ENCODE measurements at regions not wholly inside any gene's neighbourhood (a gene's known extent, or its start where the extent isn't known, plus 50 kb on each side); places are given as distances from the start of the nearest gene placed in this dataset.
"Not testable (repeated sequence)": the region's sequence is repeated elsewhere in the genome, so short reads cannot be mapped to it uniquely, and the experiment has no call there.

GRCh38 chr2:47964277-47964676, 58.0 kb upstream of the FBXO11 start:
- no peak for DNase-seq (ENCODE audit: low spot score)

- no peak for DNase-seq (ENCODE audit: low spot score)
These were observed 58.6 kb upstream of the FBXO11 start for GRCh38 chr2:47964722-47965434.

- not testable (repeated sequence) for DNase-seq (ENCODE audit: low spot score)
These were observed 70.4 kb upstream of the FBXO11 start for GRCh38 chr2:47976728-47977127.

GRCh38 chr2:47984041-47984440, 77.7 kb upstream of the FBXO11 start:
- no peak for DNase-seq (ENCODE audit: low spot score)

- DNase-seq (ENCODE audit: low spot score), result no peak
These were observed 84.2 kb upstream of the FBXO11 start for GRCh38 chr2:47990503-47990902.

- DNase-seq (ENCODE audit: low spot score), result no peak
These were observed 86.4 kb upstream of the FBXO11 start for GRCh38 chr2:47992671-47993070.

GRCh38 chr2:47996808-47997207, 90.5 kb upstream of the FBXO11 start:
- no peak for DNase-seq (ENCODE audit: low spot score)

- DNase-seq (ENCODE audit: low spot score), result no peak
These were observed 93.2 kb upstream of the FBXO11 start for GRCh38 chr2:47999512-47999911.

GRCh38 chr2:48001498-48001897, 95.2 kb upstream of the FBXO11 start:
- DNase-seq (ENCODE audit: low spot score), result no peak

GRCh38 chr2:48006094-48006493, 99.8 kb upstream of the FBXO11 start:
- no peak for DNase-seq (ENCODE audit: low spot score)

- DNase-seq (ENCODE audit: low spot score), result no peak
These were observed 101.5 kb upstream of the FBXO11 start for GRCh38 chr2:48007699-48008268.

- no peak for DNase-seq (ENCODE audit: low spot score)
These were observed 103.0 kb upstream of the FBXO11 start for GRCh38 chr2:48009256-48009655.

GRCh38 chr2:48015421-48015820, 109.1 kb upstream of the FBXO11 start:
- no peak for DNase-seq (ENCODE audit: low spot score)

- no peak for DNase-seq (ENCODE audit: low spot score)
These were observed 110.1 kb upstream of the FBXO11 start for GRCh38 chr2:48016225-48017019.

- no peak for DNase-seq (ENCODE audit: low spot score)
These were observed 110.8 kb upstream of the FBXO11 start for GRCh38 chr2:48017136-48017535.

- DNase-seq (ENCODE audit: low spot score), result no peak
These were observed 112.2 kb upstream of the FBXO11 start for GRCh38 chr2:48018480-48018879.

GRCh38 chr2:48026865-48027264, 120.6 kb upstream of the FBXO11 start:
- no peak for DNase-seq (ENCODE audit: low spot score)

- DNase-seq (ENCODE audit: low spot score), result no peak
These were observed 126.5 kb upstream of the FBXO11 start for GRCh38 chr2:48032765-48033164.

GRCh38 chr2:48034295-48034694, 128.0 kb upstream of the FBXO11 start:
- no peak for DNase-seq (ENCODE audit: low spot score)

GRCh38 chr2:48036312-48036711, 130.0 kb upstream of the FBXO11 start:
- no peak for DNase-seq (ENCODE audit: low spot score)

GRCh38 chr2:48039209-48039990, 133.1 kb upstream of the FBXO11 start:
- DNase-seq (ENCODE audit: low spot score), result no peak

- DNase-seq (ENCODE audit: low spot score), result no peak
These were observed 136.9 kb upstream of the FBXO11 start for GRCh38 chr2:48043131-48043700.

All from activated CD4-positive, alpha-beta T cell treated with anti-CD3 and anti-CD28 coated beads, Interleukin-2, Interleukin-4, amounts not matched to agents 100 ng/mL and 50 ng/mL, durations not matched to agents 16 hours and 8 hours (primary cell).